Mammary epithelial cell (primary cell): ENCODE measurements at regions not wholly inside any gene's neighbourhood (a gene's known extent, or its start where the extent isn't known, plus 50 kb on each side); places are given as distances from the start of the nearest gene placed in this dataset.

Experiments used
- EZH2 ChIP-seq: IDR thresholded peaks from 2 replicates; pipeline ENCODE4 v1.6.1; 2012; ENCODE audit warnings: low read length, inconsistent platforms, borderline replicate concordance
- TF ChIP-seq, protein P1 (sequence below), 2 donors: IDR thresholded peaks in 1 of 2; conservative IDR thresholded peaks in 1 of 2; 2 replicates each; pipeline ENCODE4 v1.5.1; 2011 to 2012; ENCODE audit warnings: inconsistent platforms in 2 of 2, low read length in 2 of 2, mild to moderate bottlenecking in 2 of 2, control low read depth in 1 of 2, low read depth in 1 of 2; ENCODE audit not compliant: insufficient read depth in 1 of 2; ENCODE audit errors: extremely low read depth in 1 of 2

DNA sequence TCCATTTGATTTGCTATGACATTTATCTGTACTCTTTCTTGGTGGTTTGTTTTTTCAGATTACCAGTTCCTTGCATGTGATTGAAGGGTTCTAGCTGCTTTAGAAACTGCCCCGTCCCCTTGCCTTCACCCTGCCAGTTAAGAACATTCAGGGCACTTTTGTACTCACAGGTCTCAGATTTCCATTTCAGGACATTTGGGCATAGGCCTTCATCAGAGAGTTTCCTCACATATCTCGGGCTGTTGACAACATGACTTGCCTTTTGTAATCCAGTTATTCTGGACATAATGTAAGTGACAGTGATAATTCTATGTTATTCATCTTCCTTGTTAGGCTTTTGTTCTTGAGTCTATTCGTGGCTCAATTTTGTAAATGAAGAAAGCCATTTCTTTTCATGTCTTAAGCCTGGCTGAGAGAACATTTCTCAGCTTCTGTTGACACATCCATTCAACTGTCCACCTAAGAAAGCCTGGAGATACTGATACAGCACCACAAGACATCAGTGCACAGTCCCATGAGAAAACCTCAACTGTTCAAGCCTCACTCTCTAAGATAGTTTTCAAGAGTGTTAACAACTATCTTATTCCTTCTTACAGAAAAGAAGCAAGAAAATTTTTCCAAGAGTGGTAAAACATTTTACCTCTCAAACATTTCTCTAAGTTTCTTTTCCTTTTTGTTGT lies 209.3 kb upstream of the SGK1 start:
- TF ChIP-seq, protein P1, sequence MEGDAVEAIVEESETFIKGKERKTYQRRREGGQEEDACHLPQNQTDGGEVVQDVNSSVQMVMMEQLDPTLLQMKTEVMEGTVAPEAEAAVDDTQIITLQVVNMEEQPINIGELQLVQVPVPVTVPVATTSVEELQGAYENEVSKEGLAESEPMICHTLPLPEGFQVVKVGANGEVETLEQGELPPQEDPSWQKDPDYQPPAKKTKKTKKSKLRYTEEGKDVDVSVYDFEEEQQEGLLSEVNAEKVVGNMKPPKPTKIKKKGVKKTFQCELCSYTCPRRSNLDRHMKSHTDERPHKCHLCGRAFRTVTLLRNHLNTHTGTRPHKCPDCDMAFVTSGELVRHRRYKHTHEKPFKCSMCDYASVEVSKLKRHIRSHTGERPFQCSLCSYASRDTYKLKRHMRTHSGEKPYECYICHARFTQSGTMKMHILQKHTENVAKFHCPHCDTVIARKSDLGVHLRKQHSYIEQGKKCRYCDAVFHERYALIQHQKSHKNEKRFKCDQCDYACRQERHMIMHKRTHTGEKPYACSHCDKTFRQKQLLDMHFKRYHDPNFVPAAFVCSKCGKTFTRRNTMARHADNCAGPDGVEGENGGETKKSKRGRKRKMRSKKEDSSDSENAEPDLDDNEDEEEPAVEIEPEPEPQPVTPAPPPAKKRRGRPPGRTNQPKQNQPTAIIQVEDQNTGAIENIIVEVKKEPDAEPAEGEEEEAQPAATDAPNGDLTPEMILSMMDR (conservative IDR thresholded peaks at IDR 0.05 in 1 of 2, IDR thresholded peaks at IDR 0.05 in 1 of 2; ENCODE audit: extremely low read depth in 1 of 2, insufficient read depth in 1 of 2, low read depth in 1 of 2, low read length in 2 of 2) = no peak
- no peak for TF ChIP-seq EZH2
